ENCODE measurements at regions not wholly inside any gene's neighbourhood (a gene's known extent, or its start where the extent isn't known, plus 50 kb on each side); places are given as distances from the start of the nearest gene placed in this dataset.

DNA sequence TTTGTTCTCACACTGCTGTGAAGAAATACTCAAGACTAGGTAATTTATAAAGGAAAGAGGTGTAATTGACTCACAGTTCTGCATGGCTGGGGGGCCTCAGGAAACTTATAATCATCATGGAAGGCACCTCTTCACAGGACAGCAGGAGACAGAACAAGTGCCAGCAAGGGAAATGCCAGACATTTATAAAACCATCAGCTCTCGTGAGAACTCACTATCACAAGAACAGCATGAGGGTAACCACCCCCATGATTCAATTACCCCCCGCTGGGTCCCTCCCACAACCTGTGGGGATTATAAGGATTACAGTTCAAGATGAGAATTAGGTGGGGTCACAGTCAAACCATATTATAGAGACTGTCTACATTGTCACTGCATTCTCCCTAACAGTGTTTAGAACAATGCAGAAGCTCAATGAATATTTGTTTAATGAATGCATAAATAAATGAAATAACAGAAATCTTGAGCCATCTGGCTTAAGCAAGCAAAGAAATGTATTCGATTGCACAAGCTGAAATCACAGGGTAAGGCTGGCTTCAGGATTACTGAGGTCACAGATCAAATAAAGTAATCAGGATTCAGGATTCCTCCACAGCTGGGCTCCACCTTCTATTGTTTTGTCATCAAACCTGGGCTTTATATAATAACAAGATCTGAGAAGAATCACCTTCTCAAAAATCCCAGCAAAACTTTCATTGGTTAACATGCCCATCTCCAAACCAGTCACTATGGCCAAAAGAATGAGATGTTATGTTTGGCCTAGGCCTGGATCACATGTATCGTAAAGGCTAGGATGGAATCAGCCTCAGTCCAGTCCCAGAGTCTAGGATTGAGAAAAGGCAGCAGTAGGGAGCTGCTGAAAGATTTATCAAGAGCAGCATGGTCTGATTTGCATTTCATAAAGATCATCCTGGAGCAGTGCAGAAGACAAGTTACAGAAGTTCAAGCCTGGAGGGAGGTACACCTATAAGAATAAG lies 137.8 kb upstream of the UBASH3B start:
- TF ChIP-seq, protein P1, sequence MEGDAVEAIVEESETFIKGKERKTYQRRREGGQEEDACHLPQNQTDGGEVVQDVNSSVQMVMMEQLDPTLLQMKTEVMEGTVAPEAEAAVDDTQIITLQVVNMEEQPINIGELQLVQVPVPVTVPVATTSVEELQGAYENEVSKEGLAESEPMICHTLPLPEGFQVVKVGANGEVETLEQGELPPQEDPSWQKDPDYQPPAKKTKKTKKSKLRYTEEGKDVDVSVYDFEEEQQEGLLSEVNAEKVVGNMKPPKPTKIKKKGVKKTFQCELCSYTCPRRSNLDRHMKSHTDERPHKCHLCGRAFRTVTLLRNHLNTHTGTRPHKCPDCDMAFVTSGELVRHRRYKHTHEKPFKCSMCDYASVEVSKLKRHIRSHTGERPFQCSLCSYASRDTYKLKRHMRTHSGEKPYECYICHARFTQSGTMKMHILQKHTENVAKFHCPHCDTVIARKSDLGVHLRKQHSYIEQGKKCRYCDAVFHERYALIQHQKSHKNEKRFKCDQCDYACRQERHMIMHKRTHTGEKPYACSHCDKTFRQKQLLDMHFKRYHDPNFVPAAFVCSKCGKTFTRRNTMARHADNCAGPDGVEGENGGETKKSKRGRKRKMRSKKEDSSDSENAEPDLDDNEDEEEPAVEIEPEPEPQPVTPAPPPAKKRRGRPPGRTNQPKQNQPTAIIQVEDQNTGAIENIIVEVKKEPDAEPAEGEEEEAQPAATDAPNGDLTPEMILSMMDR (IDR thresholded peaks at IDR 0.05): no peak
- no peak for TF ChIP-seq POLR2A (IDR thresholded peaks at IDR 0.05)

Measured in stomach (tissue), 4 donors.